ENCODE measurements at regions not wholly inside any gene's neighbourhood (a gene's known extent, or its start where the extent isn't known, plus 50 kb on each side); places are given as distances from the start of the nearest gene placed in this dataset.

DNA sequence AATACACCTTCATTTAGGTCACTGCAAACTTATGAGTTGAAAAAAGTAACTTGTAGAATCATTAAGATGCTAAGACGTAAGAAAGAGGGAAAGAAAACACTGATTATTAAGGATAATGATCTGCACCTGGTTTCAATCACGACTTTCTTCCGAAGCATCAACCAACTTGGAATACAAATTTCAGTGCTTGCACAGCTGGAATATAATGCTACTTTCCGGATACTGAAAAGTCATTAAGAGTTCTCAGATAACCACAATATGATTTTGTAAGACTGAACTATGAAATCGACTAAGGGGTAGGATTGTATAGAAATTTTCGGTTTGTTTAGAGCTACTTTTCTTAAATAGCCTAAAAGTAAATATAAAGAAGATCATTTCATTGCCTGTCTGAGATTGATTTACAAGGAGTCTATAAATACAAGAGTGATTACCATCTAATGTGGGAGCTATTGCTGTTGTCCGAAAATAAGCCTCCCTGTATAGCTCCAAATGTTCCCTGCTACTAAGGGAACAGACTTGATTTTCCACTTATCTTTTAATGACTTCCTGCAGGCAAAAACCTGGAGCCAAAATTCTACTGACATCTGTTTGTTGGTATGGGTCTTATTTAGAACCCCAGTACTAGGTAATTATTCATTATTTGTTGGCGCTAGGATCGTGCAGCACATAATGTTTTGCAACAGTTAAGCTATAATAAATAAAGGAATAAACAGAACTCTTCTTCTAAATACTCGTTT lies 673.3 kb downstream of the KCNT2 start:
- no peak for DNase-seq (ENCODE audit: low spot score)

- no peak for DNase-seq (ENCODE audit: low spot score)
Measured at GRCh38 chr1:195933835-195934234, 674.4 kb downstream of the KCNT2 start.

- DNase-seq (ENCODE audit: low spot score) = no peak
Measured at GRCh38 chr1:195915826-195916225, 692.4 kb downstream of the KCNT2 start.

DNA sequence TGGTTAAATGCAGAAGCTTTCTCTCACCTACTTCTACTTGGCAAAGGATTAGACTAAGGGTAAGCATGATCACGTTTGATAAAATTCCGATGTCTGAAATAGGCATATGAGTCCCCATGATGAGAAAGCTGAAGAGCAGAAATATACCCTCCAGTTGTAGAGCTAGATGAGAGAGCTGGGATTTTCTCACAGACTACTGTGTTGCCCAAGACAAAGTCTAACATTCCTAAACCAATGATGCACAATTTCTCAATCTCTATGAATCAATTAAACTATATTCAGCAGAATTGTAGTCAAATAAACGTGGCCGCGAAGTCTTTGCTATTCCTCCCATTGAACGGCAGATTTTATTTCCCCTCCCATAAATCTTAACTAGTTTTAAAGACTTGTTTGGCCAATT lies 699.2 kb downstream of the KCNT2 start:
- DNase-seq (ENCODE audit: low spot score) = no peak

GRCh38 chr1:195908121-195908520 lies 700.1 kb downstream of the KCNT2 start:
- no peak for DNase-seq (ENCODE audit: low spot score)

DNA sequence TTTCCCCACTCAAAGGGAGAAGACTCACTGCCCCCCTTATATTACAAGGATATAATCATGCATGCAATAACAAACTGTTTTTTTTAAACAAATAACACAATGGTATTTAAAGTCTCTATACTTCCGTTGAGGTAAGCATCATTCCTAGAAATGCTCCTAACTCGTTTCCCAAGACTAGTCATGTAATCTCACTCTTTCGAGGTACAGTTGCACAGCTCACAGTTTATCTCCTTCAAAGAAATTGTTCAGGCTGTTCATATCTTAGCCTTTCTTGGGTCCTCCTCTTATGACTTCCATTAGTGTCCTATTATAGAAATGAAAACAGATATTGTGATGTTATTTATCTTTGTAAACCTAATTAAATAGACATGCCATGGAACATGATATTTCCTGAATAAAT lies 705.0 kb downstream of the KCNT2 start:
- no peak for DNase-seq (ENCODE audit: low spot score)

- no peak for DNase-seq (ENCODE audit: low spot score)
Measured at GRCh38 chr1:195902779-195903178, 705.5 kb downstream of the KCNT2 start.

GRCh38 chr1:195899762-195900352 lies 708.4 kb downstream of the KCNT2 start:
- no peak for DNase-seq (ENCODE audit: low spot score)

- DNase-seq (ENCODE audit: low spot score) = no peak
Measured at GRCh38 chr1:195898924-195899323, 709.3 kb downstream of the KCNT2 start.

DNA sequence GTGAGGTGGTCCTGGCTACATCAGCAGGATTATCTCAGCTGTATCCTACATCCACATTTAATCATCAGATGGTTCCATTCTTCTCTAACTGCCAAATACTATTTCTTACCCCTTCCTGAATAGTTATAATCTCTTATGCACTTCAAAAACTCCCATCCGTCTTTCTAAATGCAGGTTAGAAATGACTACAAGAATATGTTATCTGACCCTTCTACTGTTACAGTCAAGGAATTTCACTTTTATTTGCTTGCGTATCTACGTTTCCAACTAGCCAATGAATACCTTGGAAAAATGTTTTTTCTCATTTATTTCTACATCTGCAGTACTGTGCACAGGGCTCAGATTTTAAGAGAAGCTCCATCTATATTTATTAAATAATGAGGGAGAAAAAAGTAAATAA lies 709.9 kb downstream of the KCNT2 start:
- no peak for DNase-seq (ENCODE audit: low spot score)

- DNase-seq (ENCODE audit: low spot score) = no peak
Measured at GRCh38 chr1:195897076-195897475, 711.2 kb downstream of the KCNT2 start.

DNA sequence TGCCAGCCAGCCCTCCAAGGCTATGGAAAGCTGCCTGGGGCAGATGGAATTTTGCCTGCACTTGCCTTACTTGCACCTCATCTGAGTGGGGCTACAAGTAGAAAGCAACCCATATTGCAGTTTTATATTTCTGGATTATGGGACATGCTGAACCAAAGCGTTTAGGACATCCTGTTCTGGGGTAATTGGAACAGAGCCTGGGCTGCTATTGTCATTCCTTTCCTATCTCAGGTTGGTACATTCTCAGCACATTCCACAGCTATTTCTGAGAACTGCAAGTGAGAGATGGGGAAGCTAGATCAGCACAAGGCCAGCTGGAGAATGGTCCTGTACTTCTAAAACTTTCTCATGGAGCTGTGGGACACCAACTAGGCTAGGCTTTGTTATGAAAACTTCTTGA lies 713.8 kb downstream of the KCNT2 start:
- DNase-seq (ENCODE audit: low spot score) = no peak

DNA sequence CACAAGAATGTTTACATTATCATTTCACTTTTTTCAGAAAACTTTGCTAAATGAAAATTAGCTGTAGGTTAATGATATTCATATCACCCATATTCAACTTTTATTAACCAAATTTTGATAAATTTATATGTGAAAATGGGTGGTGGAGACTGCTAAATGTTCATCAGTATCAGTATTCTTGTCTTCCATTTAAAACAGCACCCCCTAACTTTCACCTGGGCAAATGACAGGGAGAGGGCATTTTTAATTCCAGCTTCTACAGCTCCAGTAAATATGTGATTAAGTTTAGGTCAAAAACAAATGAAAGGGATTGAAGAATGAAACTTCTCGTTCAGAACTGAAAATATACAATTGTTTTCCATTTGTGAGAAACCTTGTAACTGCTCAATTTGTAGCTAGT lies 722.2 kb downstream of the KCNT2 start:
- no peak for DNase-seq (ENCODE audit: low spot score)

- no peak for DNase-seq (ENCODE audit: low spot score)
Measured at GRCh38 chr1:195878478-195878877, 729.8 kb downstream of the KCNT2 start.

- DNase-seq (ENCODE audit: low spot score) = no peak
Measured at GRCh38 chr1:195876792-195877191, 731.4 kb downstream of the KCNT2 start.

GRCh38 chr1:195872376-195872775 lies 735.9 kb downstream of the KCNT2 start:
- no peak for DNase-seq (ENCODE audit: low spot score)

- DNase-seq (ENCODE audit: low spot score) = no peak
Measured at GRCh38 chr1:195867638-195868037, 740.6 kb downstream of the KCNT2 start.

DNA sequence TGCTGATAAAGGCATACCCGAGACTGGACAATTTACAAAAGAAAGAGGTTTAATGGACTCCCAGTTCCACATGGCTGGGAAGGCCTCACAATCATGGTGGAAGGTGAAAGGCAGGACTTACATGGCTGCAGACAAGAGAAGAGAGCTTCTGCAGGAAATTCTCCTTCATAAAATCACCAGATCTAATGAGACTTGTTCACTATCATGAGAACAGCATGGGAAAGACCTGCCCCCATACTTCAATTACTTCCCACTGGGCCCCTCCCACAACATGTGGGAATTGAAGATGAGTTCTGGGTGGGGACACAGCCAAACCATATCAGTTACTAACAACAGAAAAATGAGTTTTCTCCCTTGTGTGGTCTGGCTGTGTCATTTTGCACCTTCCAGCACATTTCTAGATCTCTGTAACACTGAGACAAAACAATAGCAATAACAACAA lies 741.4 kb downstream of the KCNT2 start:
- DNase-seq (ENCODE audit: low spot score) = no peak

DNA sequence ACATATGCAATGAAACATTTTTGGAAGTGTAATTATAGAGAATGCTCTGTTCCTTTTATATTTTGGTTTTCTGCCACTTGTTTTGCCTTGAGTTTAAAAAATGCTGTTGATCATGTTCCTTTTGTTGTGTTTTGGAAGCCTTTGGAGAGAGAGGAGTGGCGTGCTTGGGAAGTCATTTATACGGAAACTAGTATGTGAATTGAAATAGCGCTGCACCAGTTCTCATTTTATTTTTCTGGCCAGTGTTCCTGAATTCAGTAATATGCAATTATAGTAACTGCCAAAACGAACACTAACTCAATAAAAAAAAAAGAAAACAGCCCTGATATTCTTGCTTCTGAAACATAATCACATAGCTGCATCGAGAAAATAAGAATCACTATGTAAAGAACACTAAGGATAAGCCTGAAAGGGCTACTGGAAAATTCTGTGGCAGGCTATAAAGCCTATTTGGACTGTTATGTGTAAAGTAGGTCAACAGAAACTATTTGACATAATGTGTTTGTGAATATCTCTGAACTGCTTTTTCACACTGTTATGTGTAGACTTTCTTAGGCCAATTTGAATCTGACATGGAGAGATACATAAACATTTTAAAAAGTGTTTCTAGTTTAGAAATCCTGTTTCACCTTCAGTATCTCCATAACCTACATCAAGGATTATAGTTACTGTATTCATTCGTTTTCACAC lies 742.0 kb downstream of the KCNT2 start:
- no peak for DNase-seq (ENCODE audit: low spot score)

DNA sequence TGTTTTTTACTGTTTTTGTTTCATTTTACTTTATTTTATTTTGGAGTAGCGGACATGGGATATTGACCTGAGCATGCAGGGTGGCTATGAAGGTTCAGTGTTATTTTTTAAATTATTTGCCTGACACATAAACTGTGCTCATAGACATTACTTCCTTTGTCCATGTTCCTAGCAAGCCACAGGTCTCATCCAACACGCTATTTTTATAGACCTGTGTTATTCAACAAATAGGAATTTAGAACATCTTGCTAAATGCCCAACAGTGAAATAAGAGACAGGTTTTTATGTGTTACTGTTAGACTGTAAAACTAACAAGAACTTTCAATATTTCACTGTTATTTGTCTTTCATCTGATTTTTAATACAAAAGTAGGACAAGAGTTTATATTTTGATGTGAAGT lies 756.4 kb downstream of the KCNT2 start:
- DNase-seq (ENCODE audit: low spot score) = no peak

DNA sequence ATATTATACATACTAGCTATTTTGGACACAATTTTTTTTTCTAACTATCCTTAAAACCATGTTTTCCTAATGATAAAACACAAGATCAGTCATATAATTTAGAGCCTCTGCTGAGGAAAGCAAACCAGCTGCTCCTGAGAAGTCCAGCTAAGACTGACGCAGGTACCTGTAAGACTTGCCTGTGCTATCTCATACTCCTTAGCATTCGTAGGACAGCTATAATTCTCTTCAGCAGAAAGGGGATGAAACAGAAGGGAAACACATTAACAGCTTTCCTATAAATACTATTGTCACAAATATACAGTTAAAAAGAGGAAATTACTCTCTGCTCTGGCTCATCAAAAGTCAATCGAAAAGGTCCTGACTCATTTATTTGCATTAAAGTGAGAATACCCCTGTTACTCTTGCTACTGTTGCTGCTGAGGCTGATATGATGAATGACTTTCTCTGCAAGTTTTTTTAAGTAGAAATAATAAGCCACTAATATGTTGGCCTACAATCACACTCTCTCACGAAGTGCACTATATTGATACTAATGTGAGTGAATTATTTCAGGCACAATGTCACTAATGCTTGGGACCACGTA lies 757.1 kb downstream of the KCNT2 start:
- DNase-seq (ENCODE audit: low spot score) = no peak

GRCh38 chr1:195849180-195849579 lies 759.1 kb downstream of the KCNT2 start:
- DNase-seq (ENCODE audit: low spot score) = no peak
